GM19372 (cell line): ENCODE measurements at regions not wholly inside any gene's neighbourhood (a gene's known extent, or its start where the extent isn't known, plus 50 kb on each side); places are given as distances from the start of the nearest gene placed in this dataset.
"Not testable (repeated sequence)": the region's sequence is repeated elsewhere in the genome, so short reads cannot be mapped to it uniquely, and the experiment has no call there.

Experiments
- ATAC-seq: cut with Tn5 transposase; IDR thresholded peaks from one replicate; pipeline ENCODE4 v1.9.1; 2021; ENCODE audit warnings: mild to moderate bottlenecking, low read depth, moderate library complexity; ENCODE audit not compliant: unreplicated experiment

GRCh38 chr7:131816391-131817007, 260.1 kb upstream of the PODXL start:
- ATAC-seq = no peak

GRCh38 chr7:131808736-131809135, 252.3 kb upstream of the PODXL start:
- no peak for ATAC-seq

DNA sequence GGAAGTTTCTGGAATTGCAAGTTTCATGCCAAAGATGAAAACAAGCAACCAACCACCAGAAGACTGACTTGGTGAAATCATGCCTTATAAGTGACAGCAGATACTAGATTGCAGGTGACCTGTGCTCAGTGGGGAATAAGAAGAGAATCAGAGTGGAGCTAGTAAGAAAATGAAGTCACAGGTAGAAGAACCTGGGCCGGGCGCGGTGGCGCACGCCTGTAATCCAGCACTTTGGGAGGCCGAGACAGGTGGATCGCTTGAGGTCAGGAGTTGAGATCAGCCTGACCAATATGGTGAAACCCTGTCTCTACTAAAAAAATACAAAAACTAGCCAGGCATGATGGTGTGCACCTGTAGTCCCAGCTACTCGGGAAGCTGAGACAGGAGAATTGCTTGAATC, 251.7 kb upstream of the PODXL start:
- not testable (repeated sequence) for ATAC-seq

DNA sequence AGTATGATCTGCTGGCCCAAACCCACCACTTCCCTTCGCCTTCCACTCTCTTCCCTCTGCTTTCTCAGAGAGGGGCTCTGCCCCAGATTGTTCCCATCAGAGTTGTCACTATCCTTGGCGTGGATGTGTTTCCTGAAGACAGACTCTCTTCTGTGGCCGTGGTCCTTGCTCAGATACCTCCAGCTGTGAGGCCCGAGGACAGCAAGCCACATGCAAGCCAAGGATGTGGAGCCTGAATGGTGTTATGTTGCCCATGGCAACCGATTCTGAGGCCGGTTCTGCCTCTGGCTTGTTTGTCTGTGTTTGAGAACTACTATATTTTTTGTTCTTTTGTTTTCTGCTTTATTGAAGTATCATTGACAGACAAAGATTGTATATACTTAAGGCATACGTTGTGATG, 247.4 kb upstream of the PODXL start:
- ATAC-seq = no peak

GRCh38 chr7:131802195-131802864, 245.9 kb upstream of the PODXL start:
- no peak for ATAC-seq

GRCh38 chr7:131800531-131800930, 244.1 kb upstream of the PODXL start:
- no peak for ATAC-seq

GRCh38 chr7:131800008-131800407, 243.6 kb upstream of the PODXL start:
- ATAC-seq = no peak

DNA sequence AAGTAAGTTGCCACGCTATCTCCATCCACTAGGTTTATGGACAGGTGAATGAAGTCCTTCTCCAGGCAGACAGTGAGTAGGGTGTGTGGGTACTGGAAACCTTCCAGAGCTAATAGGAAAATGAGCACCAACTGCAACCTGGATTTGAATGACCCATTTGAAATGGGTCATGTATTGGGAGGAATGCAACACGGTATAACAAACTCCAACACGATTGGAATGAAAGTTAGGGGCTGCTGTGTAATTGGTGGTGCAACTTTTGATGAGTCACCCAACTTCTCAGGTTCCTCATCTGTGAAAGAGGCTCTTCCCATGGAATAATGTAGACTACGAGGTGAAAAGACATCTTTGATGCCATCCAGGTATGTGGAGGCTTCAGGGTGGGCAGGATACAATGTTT, 241.4 kb upstream of the PODXL start:
- ATAC-seq = no peak

- no peak for ATAC-seq
Measured at GRCh38 chr7:131795400-131795799, 239.0 kb upstream of the PODXL start.

GRCh38 chr7:131792311-131792710, 235.9 kb upstream of the PODXL start:
- no peak for ATAC-seq

DNA sequence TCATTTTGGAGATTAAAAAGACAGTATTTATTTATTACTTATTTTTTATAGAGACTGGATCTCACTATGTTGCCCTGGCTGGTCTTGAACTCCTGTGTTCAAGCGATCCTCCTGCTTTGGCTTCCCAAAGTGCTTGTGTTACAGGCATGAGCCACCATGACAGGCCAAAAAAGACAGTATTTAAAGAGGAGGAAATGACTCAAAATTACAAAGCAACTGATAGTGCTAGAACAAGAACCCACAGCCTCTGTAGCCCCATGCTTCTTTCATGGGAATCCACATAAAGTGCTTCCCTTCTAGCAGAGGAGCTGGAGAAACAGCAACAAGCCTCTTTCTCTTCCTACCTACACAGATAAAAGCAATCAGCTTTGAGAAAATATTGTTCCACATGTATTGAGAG, 230.7 kb upstream of the PODXL start:
- ATAC-seq = no peak

DNA sequence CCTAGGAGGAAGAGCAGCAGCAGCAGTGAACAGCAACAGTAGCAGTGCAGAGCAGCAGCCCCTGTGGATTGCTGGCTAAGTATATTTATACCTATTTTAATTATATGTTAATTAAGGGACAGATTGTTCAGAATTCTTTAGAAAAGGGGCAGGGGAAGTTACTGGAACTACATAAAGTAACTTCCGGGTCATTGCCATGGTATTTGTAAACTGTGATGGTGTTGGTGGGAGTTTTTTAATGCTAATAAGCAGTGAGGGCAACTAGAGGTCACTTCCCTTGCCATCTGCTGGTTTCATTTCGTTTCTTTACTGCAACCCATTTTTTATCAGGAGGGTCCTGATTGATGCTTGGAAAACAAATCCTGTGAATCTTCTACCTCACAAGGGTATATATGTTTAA, 229.8 kb upstream of the PODXL start:
- no peak for ATAC-seq

DNA sequence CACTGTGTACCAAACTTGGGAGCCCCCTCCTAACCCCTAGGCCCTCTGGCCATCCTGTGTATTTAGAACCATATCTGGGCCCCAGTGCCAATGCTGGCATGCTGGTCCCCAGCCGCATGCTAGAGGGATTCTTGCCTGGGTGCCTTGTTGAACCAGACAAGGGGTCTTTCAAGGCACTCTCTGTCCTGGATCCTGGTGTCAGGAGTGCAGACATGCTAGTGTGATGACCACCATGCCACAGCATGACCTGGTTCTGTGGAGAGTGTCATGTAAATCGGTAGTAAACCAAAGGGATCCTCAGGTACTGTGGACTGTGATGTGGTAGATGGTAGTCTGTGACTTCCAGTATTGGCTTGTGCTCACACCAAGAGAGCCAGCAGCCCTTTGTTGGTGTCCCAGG, 222.2 kb upstream of the PODXL start:
- no peak for ATAC-seq

GRCh38 chr7:131774419-131775220, 218.2 kb upstream of the PODXL start:
- ATAC-seq = no peak

DNA sequence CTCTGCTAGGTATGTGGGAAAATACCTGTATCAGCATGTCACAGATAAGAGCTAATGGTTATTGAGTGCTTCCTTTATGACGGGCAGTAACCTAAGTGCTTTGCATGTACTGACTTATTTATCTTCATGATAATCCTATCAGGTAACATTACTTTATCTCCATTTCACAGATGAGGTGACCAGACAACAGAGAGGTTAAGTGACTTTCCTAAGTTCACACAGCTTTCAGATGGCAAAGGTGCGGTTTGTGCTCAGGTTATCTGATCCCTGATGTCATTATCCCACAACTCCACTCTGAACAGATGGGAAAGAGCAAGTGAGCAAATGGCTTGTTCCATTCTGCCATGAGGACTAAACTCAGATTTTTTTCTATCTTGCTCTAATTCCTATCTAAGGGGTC, 217.0 kb upstream of the PODXL start:
- no peak for ATAC-seq

DNA sequence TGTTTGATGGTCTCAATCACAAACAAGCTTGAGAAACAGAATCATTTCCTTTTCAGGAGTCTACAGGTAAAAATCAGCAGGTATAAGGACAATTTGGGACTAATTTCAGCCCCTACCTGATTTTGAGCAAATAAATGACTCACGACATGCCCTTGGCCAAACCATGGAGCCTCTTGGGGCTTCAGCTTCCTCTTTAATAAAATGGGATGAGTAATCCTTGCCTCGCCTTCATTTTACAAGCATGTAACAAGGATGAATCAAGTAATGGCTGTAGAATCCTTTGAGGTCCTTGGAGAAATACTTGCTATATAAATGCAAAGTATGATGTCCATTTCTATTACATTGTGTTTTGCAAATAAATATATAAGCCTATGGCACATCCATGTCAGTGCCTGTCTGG, 212.8 kb upstream of the PODXL start:
- ATAC-seq = no peak

- no peak for ATAC-seq
Measured at GRCh38 chr7:131767591-131767990, 211.2 kb upstream of the PODXL start.

GRCh38 chr7:131765575-131765974, 209.1 kb upstream of the PODXL start:
- ATAC-seq = no peak

DNA sequence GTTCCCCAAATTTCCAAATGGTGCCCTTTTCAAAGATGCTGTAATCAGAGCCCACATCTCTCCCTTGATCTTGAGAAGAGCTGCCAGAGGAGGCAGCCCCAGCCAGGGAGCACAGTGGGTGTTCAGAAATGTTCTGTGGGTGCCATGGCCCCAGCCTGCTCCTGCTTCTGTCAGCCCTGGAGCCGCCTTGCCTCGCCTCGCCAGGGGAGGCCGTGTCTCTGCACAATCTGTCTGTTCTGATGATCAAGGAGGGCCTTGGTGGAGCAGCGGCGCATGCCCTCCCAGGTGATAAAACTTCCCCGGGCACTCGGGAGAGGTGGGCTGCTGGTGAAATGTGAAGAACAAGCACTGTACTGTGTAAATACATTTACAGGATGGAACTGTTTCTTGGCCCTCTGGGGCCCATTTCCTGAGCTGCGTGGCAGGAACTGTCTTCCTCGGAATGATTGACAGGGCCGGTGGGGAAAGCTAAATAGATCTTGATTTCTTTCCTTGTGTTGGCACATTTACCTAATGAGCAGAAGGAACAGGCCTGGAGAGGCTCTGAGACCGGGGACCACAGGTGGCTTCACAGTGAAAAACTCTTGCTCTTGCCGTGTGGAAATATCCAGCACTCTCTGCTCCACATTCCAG, 207.8 kb upstream of the PODXL start:
- no peak for ATAC-seq

DNA sequence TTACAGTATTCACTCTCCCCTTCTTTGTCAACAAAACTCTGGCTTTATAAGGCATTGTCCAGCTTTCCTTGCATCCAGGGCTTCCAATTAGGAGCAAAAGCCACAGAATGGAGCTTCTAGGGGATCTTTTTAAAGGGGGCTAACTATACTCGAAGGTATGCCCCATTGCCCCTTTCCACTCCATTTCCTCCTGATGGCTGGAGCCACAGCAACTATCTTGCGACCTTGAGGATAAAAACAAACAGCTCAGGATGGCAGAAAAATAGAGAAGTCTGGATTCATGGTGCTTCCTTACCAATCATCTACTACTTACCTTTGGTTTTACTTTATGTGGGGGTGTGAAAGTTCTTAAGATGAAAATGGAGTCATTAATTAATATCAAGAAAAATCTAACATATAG, 206.3 kb upstream of the PODXL start:
- ATAC-seq = no peak

DNA sequence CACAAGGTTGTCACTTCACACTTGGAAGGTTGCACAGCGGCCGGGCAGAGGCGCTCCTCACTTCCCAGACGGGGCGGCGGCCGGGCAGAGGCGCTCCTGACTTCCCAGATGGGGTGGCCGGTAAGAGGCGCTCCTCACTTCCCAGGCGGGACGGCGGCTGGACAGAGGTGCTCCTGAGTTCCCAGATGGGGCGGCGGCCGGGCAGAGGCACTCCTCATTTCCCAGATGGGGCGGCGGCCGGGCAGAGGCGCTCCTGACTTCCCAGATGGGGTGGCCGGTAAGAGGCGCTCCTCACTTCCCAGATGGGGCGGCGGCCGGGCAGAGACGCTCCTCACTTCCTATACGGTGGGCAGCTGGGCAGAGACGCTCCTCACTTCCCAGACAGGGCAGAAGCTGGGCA, 199.4 kb upstream of the PODXL start:
- ATAC-seq = not testable (repeated sequence)
